ENCODE measurements at regions not wholly inside any gene's neighbourhood (a gene's known extent, or its start where the extent isn't known, plus 50 kb on each side); places are given as distances from the start of the nearest gene placed in this dataset.
A peak's percentile ranks its signal among the peaks of the same experiment; 100 is the strongest.

- CTCF ChIA-PET, result interaction anchor here (0.9 kb wide), 1 partner anchor 10 kb away, joined by 4 read pairs; no protein-coding TSS in a partner anchor
- no peak for TF ChIP-seq REST (IDR thresholded peaks at IDR 0.05)
- H3K4me3 ChIP-seq, result no peak overlapping the region
- no peaks in the 10 kb centered on the region for H3K4me1 ChIP-seq
- POLR2A ChIA-PET, result no interaction called here
- DNase-seq (ENCODE audit: low read depth in 1 of 2, low spot score in 1 of 2), result no peak
- H3K9me3 ChIP-seq, result peaks cover 6% of the 10 kb centered on the region; the same call in 1 of the 3 replicates
- no peak overlapping the region for H3K27ac ChIP-seq
- no peak overlapping the region for H3K4me2 ChIP-seq
- FAIRE-seq, result no peak
- no peak for ATAC-seq
- WGBS (ENCODE audit: missing lambda C conversion rate), result 39% methylated on average over 2 of the region's 2 CpGs
Observed at GRCh38 chr5:125258615-125259014, 512.2 kb upstream of the ZNF608 start.

GRCh38 chr5:125261505-125262250, 515.2 kb upstream of the ZNF608 start:
- 79% methylated on average over 2 of the region's 2 CpGs for WGBS (ENCODE audit: missing lambda C conversion rate)
- TF ChIP-seq CHD4 (IDR thresholded peaks at IDR 0.05; ENCODE audit: borderline replicate concordance) (no peak), REST (IDR thresholded peaks at IDR 0.05) (no peak), HDAC2 (IDR thresholded peaks at IDR 0.05) (no peak), JUN (IDR thresholded peaks at IDR 0.05) (no peak), E2F6 (IDR thresholded peaks at IDR 0.05; ENCODE audit: borderline replicate concordance, low read depth) (no peak), ESRRA (IDR thresholded peaks at IDR 0.05; ENCODE audit: borderline replicate concordance, low read length) (no peak), BCL3 (IDR thresholded peaks at IDR 0.05) (no peak), HES2 (IDR thresholded peaks at IDR 0.05) (no peak), ZSCAN20 (CRISPR knock-in tag; IDR thresholded peaks at IDR 0.05) (no peak), HOXB13 (CRISPR knock-in tag; IDR thresholded peaks at IDR 0.05; ENCODE audit: low read depth) (no peak), BHLHE40 (IDR thresholded peaks at IDR 0.05; ENCODE audit: low read depth, low read length) (no peak)
- FAIRE-seq, result no peak

GRCh38 chr5:125262782-125263181, 516.3 kb upstream of the ZNF608 start:
- no peak for TF ChIP-seq FOSL2 (IDR thresholded peaks at IDR 0.05)
- no peak for TF ChIP-seq FOSL2 (CRISPR knock-in tag; IDR thresholded peaks at IDR 0.05)
- TF ChIP-seq HOXA7 (CRISPR knock-in tag; IDR thresholded peaks at IDR 0.05), result no peak
- TF ChIP-seq EP300 (IDR thresholded peaks at IDR 0.05), result no peak
- no peak for TF ChIP-seq ZFP36 (IDR thresholded peaks at IDR 0.05; ENCODE audit: borderline replicate concordance, partially characterized antibody)
- no peak for TF ChIP-seq KDM5A (IDR thresholded peaks at IDR 0.05)
- TF ChIP-seq BHLHE40 (IDR thresholded peaks at IDR 0.05; ENCODE audit: low read depth, low read length), result no peak
- no peak for TF ChIP-seq HEYL (CRISPR knock-in tag; IDR thresholded peaks at IDR 0.05)
- no peak for TF ChIP-seq JUNB (IDR thresholded peaks at IDR 0.05)
- TF ChIP-seq MAX (IDR thresholded peaks at IDR 0.05), result no peak
- Histone ChIP-seq H3K4me3 (no peak overlapping the region), H3K9me3 (no peaks in the 10 kb centered on the region), H3K4me1 (no peaks in the 10 kb centered on the region), H3K27ac (no peak overlapping the region), H3K4me2 (no peak overlapping the region)
- WGBS (ENCODE audit: missing lambda C conversion rate), result 62% methylated on average over 4 of the region's 4 CpGs
- CTCF ChIA-PET, result no interaction called here
- FAIRE-seq (peak; percentile 18), ATAC-seq (no peak), DNase-seq (ENCODE audit: low read depth in 1 of 2, low spot score in 1 of 2) (no peak)
- POLR2A ChIA-PET, result no interaction called here

More at GRCh38 chr5:125261505-125262250, 515.2 kb upstream of the ZNF608 start:
- H3K4me1 ChIP-seq, result no peaks in the 10 kb centered on the region
- ChIA-PET CTCF (no interaction called here), POLR2A (no interaction called here)
- H3K27ac ChIP-seq, result no peak overlapping the region
- H3K4me3 ChIP-seq, result no peak overlapping the region
- H3K9me3 ChIP-seq, result no peaks in the 10 kb centered on the region
- DNase-seq (ENCODE audit: low read depth in 1 of 2, low spot score in 1 of 2) (no peak), ATAC-seq (no peak)
- H3K4me2 ChIP-seq, result no peak overlapping the region
